ENCODE measurements at regions not wholly inside any gene's neighbourhood (a gene's known extent, or its start where the extent isn't known, plus 50 kb on each side); places are given as distances from the start of the nearest gene placed in this dataset.

- ATAC-seq (no peak), DNase-seq (no peak)
- Histone ChIP-seq H3K4me1 (no peaks in the 10 kb centered on the region), H3K27me3 (no peaks in the 10 kb centered on the region), H3K27ac (no peak overlapping the region), H3K4me3 (no peak overlapping the region), H3K36me3 (no peaks in the 10 kb centered on the region), H3K9me3 (no peaks in the 10 kb centered on the region)
- intact Hi-C loops (cut with DNase I): no loop called here
- no peak for TF ChIP-seq CTCF (IDR thresholded peaks at IDR 0.05)
Measured at GRCh38 chr5:2143646-2144353, 261.1 kb upstream of the IRX4 start.

DNA sequence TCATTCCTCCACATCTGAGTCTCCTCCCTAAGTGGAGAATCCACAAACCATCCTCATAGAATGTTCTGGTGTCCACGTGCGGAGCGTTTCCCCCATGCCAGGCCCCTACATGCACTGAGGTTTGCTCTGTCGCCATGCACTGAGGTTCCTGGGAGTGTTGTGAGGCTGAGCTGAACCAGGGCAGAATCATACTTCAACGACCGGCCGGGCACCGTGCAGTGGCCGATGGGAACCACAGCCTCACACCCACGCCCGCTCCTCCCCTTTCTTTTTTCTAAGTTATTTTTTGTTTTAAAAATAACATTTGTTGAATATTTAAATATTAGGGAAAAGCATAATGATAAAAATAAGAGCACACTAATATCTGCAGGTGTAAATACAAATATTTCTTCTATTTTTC, 260.4 kb upstream of the IRX4 start:
- no peak for TF ChIP-seq CTCF (IDR thresholded peaks at IDR 0.05)
- Histone ChIP-seq H3K27ac (no peak overlapping the region), H3K27me3 (no peaks in the 10 kb centered on the region), H3K36me3 (no peaks in the 10 kb centered on the region), H3K9me3 (no peaks in the 10 kb centered on the region), H3K4me3 (no peak overlapping the region), H3K4me1 (no peaks in the 10 kb centered on the region)
- DNase-seq (no peak), ATAC-seq (no peak)
- intact Hi-C loops (cut with DNase I): no loop called here

DNA sequence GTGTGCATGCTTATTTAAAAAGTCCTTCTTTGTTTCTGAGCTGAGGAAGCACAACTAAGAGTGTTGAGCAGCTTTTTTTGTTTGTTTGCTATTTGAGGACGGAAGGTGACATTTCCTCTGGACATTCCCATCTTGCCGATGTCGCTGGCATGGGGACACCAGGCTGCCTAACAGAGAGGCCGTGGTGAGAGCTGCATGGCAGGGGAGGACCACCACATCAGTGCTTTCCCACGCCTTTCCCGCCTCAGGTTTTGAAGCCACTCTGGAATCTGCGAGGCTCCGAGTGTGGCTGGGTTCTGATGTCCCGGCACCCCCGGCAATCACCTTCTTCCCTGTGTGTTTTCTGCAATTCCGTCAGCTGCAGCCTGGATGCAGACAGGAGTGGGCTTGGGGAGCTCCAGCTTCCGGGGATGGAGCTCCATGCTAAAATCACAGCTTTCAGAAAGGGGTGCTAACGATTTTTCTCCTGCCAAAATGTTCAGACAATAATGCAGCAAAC, 259.8 kb upstream of the IRX4 start:
- no peak overlapping the region for H3K4me3 ChIP-seq
- no peaks in the 10 kb centered on the region for H3K36me3 ChIP-seq
- no peak for ATAC-seq
- TF ChIP-seq CTCF (IDR thresholded peaks at IDR 0.05): no peak
- H3K27me3 ChIP-seq: no peaks in the 10 kb centered on the region
- H3K9me3 ChIP-seq: no peaks in the 10 kb centered on the region
- intact Hi-C loops (cut with DNase I): no loop called here
- no peaks in the 10 kb centered on the region for H3K4me1 ChIP-seq
- no peak for DNase-seq
- no peak overlapping the region for H3K27ac ChIP-seq

- DNase-seq: no peak
- TF ChIP-seq CTCF (IDR thresholded peaks at IDR 0.05): no peak
- Histone ChIP-seq H3K27ac (no peak overlapping the region), H3K27me3 (no peaks in the 10 kb centered on the region), H3K36me3 (no peaks in the 10 kb centered on the region), H3K4me3 (no peak overlapping the region), H3K9me3 (no peaks in the 10 kb centered on the region), H3K4me1 (no peaks in the 10 kb centered on the region)
- intact Hi-C loops (cut with DNase I): no loop called here
- ATAC-seq: no peak
Measured at GRCh38 chr5:2141254-2142000, 258.7 kb upstream of the IRX4 start.

- Histone ChIP-seq H3K27me3 (no peaks in the 10 kb centered on the region), H3K9me3 (no peaks in the 10 kb centered on the region), H3K27ac (no peak overlapping the region), H3K4me1 (no peaks in the 10 kb centered on the region), H3K4me3 (no peak overlapping the region), H3K36me3 (no peaks in the 10 kb centered on the region)
- DNase-seq (no peak), ATAC-seq (no peak)
- TF ChIP-seq CTCF (IDR thresholded peaks at IDR 0.05): no peak
- intact Hi-C loops (cut with DNase I): no loop called here
Measured at GRCh38 chr5:2140501-2141175, 257.9 kb upstream of the IRX4 start.

Data from upper lobe of right lung (tissue), 1 donor.